ENCODE measurements at regions not wholly inside any gene's neighbourhood (a gene's known extent, or its start where the extent isn't known, plus 50 kb on each side); places are given as distances from the start of the nearest gene placed in this dataset.

- TF ChIP-seq EZH2 (IDR thresholded peaks at IDR 0.05; ENCODE audit: insufficient read depth, low read length) (no peak), CTCF (IDR thresholded peaks at IDR 0.05; ENCODE audit: insufficient read depth, low read depth, low read length) (no peak)
Measured at GRCh38 chr6:27539551-27539950, 66.6 kb upstream of the ZNF184 start.

Measured in astrocyte (in vitro differentiated cells and primary cell).